Tibial nerve (tissue), 4 donors: ENCODE measurements at regions not wholly inside any gene's neighbourhood (a gene's known extent, or its start where the extent isn't known, plus 50 kb on each side); places are given as distances from the start of the nearest gene placed in this dataset.

Experiments used
- EP300 ChIP-seq, 2 donors: sonication (generic); formaldehyde crosslinking; IDR thresholded peaks; one replicate each; pipeline ENCODE4 v1.6.1; 2017; ENCODE audit warnings: antibody characterized with exemption in 2 of 2, mild to moderate bottlenecking in 1 of 2
- TF ChIP-seq, protein P1 (sequence below), 5 experiments: fragments of 200-600 bp in 3 of 5; fragments of 450-650 bp in 2 of 5; sonication (generic) in 3 of 5; IDR thresholded peaks; one replicate each; pipeline ENCODE4 v1.5.1; 2016 to 2019; ENCODE audit warnings: antibody characterized with exemption in 5 of 5, mild to moderate bottlenecking in 3 of 5, moderate library complexity in 2 of 5

DNA sequence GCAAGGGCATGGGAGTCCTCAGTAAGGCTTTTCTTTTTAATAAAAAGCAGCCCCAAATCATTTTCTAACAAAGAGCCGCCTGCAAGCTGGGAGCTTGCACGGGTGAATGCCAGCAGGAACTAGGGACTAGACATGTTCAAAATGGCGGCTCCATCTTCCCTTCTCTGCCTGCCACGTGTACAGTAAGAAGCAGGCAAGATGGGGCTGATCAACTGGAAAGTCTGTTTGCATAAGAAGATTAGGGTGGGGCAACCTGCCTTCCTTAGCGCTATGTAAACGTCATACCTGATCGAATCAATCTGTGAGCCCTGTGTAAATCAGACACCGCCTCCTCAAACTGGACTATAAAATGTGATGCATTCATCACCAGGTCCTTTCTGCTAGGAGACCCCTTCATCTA is 299.4 kb upstream of the SOX4 start:
- TF ChIP-seq, protein P1, sequence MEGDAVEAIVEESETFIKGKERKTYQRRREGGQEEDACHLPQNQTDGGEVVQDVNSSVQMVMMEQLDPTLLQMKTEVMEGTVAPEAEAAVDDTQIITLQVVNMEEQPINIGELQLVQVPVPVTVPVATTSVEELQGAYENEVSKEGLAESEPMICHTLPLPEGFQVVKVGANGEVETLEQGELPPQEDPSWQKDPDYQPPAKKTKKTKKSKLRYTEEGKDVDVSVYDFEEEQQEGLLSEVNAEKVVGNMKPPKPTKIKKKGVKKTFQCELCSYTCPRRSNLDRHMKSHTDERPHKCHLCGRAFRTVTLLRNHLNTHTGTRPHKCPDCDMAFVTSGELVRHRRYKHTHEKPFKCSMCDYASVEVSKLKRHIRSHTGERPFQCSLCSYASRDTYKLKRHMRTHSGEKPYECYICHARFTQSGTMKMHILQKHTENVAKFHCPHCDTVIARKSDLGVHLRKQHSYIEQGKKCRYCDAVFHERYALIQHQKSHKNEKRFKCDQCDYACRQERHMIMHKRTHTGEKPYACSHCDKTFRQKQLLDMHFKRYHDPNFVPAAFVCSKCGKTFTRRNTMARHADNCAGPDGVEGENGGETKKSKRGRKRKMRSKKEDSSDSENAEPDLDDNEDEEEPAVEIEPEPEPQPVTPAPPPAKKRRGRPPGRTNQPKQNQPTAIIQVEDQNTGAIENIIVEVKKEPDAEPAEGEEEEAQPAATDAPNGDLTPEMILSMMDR (IDR thresholded peaks at IDR 0.05), result no peak
- no peak for TF ChIP-seq EP300 (IDR thresholded peaks at IDR 0.05)
